GM19395 (cell line): ENCODE measurements at regions not wholly inside any gene's neighbourhood (a gene's known extent, or its start where the extent isn't known, plus 50 kb on each side); places are given as distances from the start of the nearest gene placed in this dataset.

ENCODE experiments used
- ATAC-seq: cut with Tn5 transposase; IDR thresholded peaks from one replicate; pipeline ENCODE4 v1.9.1; 2021; ENCODE audit warnings: mild to moderate bottlenecking, moderate library complexity; ENCODE audit not compliant: unreplicated experiment

DNA sequence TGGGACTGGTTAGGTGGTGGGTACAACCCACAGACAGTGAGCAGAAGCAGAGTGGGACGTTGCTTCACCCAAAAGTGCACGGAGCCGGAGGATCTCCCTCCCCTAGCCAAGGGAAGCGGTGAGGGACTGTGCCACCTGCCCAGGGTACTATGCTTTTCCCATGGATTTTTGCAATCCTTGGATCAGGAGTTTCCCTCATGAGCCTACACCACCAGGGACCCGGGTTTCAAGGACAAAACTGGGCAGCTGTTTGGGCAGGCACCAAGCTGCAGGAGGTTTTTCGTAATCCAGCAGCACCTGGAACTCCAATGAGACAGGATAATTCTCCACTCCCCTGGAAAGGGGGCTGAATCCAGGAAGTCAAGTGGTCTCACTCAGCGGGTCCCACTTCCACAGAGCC, 209.1 kb upstream of the CXCL12 start:
- ATAC-seq = no peak

DNA sequence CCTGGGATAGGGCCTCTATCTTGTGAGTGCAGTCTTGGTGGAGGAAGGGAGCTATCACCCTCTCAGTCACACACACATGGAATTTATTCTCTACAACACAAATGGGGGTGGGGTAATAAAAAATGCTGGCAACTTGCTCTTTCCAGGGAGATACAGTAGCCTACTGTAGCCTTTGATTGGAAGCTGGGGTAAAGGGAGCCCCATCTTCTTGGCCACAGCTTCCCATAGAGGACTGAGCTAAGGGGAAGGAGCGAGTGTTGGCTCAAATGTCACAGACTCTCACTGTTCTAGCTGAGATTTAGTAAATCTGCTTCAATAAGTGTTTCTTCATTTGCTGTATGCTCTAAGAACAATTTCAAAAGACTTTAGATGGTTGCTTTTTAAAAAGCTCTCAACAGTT, 222.2 kb upstream of the CXCL12 start:
- no peak for ATAC-seq

DNA sequence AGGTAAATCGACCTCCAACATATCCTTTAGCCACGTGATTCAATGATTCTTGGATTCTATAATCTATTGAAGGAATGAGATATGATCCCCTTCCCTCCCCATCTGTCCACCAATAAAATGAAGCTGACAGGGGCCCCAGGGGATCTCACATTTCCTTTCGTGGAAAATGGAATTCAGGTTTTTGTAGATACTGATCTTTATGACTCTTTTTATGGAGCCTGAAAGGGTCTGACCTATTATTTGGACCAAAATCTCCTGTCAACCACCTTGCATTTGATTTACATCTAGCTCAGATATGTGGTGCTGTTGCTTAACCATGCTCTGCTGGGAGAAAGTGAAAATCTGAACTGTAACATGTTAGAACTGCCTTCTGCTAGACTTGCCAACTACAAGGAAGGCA, 234.0 kb upstream of the CXCL12 start:
- no peak for ATAC-seq

- ATAC-seq = no peak
Observed at GRCh38 chr10:44619521-44619920, 234.6 kb upstream of the CXCL12 start.

- ATAC-seq = no peak
Observed at GRCh38 chr10:44619975-44620374, 235.1 kb upstream of the CXCL12 start.

DNA sequence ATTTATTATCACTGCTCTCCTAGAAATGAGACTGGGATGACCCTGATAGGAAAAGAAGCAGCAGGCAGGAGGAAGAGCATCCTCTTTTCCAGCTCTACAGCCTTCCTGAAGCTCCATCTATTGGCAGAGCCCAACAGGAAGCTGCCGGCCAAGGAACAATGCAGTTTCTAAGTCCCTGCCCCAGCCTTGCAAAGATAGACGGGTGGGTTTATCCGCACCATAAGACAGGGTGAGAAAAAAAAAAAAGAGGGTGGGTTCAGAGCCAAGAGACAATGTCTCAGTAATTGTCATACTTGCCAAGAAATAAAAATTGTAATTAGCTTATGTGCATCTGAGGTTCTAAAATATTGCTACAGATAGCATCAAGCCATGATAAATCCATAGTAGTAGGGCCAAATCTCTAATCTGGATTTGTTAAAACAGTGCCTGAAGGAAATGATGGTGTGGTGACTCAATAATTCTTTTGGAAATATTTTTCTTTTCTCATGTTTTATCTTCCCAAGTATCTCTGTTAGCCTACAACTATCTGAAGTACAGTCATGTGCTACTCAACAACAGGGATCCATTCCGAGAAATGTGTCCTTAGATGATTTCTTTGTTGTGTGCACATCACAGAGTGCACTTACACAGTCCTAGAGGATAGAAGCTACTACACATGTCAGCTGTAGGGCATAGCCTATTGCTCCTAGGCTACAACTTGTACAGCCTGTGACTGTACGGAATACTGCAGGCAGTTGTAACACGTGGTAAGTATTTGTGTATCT, 242.9 kb upstream of the CXCL12 start:
- no peak for ATAC-seq

- ATAC-seq = no peak
Observed at GRCh38 chr10:44628921-44629320, 244.0 kb upstream of the CXCL12 start.

- no peak for ATAC-seq
Observed at GRCh38 chr10:44635176-44635575, 250.3 kb upstream of the CXCL12 start.

DNA sequence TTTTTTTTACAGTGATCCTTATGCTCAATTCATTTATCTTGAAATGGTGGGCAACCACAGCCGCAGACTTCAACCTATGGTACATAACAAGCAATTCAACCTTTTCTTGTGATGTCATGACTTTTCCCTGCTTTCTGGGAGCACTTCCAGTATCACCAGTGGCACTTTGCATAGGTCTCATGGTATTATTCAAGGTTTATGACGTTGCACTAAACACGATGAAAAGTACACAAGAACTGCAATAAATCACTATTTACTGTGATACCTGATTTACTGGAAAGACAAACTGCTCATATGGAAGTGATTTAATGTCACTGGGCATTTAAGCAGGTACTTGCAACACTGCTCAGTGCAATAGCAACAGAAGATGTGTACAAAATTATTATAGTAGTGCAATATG, 251.7 kb upstream of the CXCL12 start:
- ATAC-seq = no peak

DNA sequence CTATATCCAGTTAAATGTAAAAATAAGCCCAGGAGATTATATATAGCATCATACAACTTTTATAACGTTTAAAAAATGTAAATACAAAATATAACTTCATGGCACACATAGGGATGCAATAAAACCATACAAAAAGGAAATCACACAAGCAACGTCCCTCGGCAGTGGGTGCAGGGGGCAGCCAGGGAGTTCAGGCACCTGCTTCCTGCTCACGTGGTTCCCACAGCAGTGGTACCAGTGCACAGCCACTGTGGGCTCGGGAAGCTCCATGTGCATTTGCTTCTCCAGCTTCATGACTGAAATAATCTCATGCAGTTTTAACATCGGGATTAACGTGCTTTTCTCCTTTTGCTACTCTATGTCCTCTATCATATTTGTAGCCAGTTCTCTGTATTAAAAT, 255.5 kb upstream of the CXCL12 start:
- ATAC-seq = no peak

DNA sequence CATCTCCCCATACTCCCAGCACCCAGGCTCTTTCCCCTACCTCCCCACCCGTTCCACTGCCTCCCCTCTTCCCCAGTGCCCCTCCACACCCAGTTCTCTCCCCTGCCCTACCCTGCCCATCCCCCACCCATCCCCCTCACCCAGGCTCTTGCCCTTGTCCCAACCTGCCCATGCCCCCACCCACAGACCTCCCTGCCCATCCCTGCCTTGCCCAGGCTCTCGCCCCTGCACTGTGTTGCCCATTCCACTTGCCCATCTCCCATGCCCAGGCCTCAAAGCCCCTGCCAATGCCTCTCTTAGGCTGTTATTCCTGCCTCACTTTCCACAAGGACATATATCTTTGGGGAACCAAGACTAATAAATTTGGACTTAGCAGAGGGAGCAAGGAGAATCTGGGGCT, 262.6 kb upstream of the CXCL12 start:
- no peak for ATAC-seq

DNA sequence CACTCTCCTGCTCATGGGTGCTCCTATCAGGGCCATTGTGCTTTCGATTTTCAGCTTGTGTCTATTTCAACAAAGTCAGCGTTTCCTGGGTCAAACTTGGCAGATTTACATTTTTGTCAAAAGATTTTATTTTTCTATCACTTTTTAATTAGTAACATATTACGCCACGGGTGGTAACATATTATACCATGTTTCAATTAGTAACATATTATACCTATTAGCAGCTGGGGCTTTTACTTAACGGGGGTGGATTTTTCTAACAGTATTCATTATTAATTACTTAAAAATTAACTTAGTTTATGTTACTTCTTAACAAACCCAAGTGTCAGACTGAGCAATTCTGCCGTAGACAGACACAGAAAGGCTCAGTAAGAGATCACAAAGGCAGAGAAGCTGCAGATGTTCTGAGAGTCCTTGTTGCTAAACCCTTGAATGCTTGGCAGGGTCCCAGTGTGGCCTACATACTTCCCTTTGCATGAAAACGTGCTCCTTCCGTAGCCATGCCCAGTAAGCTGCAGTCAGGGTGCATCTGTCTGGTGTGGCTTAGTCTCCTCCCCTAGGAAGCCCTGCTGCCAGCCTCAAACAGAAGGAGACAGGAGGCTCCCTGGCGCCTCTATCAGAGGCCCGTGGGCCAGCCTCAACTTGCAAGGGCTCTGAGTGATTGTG, 263.1 kb upstream of the CXCL12 start:
- peak; percentile 73 for ATAC-seq

DNA sequence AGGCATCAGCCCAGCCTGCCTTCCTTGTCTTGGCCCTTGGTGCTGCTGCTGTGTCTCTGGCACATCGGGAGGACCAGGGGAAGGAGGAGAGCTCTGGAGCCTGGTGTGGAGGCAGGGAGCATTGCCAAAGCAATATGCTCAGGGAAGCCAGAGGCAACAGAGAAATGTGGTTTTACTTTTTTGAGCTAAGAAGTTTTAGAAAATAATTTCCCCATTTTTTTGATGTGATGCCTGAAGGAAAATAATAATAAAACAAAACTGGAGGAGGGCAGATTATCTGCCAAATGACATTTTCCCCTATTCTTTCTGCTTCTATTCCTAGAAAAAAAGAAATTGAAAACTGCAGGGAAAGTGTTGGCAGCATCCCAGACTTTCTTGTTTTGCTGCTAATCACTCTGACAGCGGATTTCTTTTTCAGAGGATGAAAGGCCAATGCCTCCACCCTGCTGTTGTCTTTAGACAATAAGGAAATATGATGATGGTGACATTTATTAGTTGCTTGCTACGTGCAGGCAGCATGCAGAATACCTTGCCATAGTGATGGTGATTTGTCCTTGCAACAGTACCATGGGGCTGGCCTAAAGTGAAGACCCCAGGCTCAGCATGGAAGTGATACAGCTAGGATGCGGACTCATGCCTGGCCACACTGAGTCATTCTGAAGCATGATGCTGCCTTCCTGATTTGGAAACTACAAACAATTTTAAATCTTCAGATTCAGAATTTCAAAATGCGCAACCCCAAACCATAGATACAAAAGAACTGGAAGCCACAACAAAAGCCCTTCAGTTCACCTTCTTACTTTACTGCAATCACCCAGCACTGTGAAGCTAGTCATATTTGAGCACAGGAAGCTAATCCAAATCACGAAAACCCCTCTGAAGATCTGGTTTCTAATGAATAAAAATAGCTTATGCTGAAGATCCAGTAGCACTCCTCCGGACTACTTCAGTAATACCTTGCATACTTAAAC, 260.2 kb upstream of the TMEM72 start:
- no peak for ATAC-seq

- no peak for ATAC-seq
Observed at GRCh38 chr10:44651834-44652233, 259.3 kb upstream of the TMEM72 start.

GRCh38 chr10:44659320-44659719, 251.8 kb upstream of the TMEM72 start:
- ATAC-seq = no peak

GRCh38 chr10:44660271-44660670, 250.9 kb upstream of the TMEM72 start:
- no peak for ATAC-seq

GRCh38 chr10:44662051-44662450, 249.1 kb upstream of the TMEM72 start:
- ATAC-seq = no peak

DNA sequence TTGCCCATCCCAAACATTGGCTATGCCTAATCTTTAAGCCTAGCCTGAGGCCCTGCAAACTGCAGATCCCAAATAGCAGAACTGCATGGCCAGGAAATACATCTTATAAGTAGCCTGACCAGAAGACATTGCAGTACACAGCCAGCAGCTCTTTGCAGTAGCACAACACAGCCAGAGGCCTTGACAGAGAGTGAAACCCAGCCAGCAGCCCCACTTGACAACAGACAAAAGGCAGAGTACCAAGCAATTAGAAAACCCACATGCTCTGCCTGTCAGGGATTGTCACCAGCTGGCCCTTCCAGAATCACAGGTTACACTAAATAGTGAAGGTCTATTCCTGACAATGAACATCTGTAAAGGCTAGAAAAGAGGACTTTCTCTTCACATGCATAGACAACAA, 242.8 kb upstream of the TMEM72 start:
- ATAC-seq = no peak

DNA sequence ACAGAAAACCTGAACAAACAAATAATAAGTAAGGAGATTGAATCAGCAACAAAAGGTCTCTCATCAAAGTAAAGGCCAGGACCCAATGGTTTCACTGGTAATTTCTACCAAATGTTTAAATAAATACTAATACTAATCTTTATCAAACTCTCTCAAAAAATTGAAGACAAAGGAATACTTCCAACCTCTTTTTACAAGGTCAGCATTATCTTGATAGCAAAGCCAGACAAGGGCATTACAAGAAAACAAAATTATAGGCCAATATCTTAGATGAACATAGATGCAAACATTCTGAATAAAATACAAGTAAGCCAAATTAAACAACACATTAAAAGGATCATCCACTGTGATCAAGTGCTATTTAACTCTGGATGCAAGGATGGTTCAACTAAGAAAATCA, 239.8 kb upstream of the TMEM72 start:
- ATAC-seq = no peak

DNA sequence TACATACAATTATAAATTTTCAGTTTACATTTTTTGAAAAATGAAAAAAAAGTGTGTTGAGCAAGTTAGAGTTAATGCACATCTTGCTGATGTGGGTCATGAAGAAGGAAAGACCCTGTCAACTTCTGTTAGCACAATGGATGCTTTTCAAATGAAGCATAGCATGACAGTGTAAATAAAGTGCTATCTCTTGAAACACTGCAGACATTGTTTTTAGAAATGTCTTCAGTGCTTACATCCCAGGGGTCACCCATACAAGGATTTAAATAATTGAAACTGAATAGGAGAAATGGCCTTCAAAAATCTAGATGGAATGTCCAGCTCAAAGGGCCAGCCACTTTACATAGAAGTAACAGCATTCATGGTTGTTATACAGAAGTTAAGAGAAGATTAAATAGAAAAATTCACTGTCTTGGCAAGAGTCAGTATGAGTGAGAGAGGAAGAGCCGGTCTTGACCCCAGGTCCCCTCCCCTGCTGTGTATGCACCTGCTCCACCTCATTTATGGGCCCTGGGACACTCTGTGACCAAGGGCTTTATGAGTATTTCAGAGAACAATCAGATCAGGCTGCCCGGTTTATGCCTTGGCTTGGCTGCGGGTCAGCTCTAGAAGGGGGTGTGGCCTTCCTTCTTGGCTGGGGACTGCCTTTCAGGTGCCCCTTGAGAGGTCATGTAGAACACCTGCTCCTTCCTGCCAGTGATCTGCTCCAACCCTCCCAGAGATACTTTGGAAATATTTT, 237.7 kb upstream of the TMEM72 start:
- ATAC-seq = no peak
